CD4-positive, alpha-beta T cell treated with Interleukin-17A for 4 hours (primary cell): ENCODE measurements at regions not wholly inside any gene's neighbourhood (a gene's known extent, or its start where the extent isn't known, plus 50 kb on each side); places are given as distances from the start of the nearest gene placed in this dataset.

Experiments used
- DNase-seq: peaks from one replicate; pipeline ENCODE4 v3.0.0-alpha.2; 2020; ENCODE audit warnings: mixed read lengths

DNA sequence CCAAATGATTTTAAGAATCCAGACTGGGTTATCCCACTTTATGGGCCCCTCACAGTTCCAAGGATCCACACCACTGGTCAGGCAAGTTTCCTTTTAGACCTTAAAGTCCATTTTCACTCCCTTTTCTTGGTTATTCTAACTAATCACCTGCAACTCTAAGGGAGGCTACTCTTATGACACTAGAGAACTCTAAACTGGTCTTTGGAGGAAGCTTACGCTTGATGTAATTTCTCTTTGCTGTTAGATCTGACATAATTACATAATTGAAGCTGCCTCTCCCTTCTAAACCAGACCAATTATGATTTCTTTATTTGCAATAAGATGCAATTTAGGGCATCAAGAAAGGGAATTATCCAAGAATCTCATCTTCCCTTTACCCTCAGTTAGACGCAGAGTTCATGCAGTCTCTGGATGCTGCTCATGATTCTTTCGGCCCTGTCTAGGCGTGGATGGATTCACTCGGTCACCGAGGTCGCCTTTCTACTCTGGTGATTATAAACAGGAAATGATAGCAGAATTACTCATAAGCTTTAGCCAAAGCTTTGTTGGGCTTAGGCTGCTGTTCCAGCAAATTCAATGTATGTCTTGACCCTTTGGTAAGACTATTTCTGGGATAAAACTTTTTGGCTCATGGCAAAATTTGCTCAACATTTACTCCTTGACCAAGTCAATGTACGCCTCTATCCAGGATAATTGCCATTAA is 130.9 kb upstream of the PRNP start:
- DNase-seq = no peak

DNA sequence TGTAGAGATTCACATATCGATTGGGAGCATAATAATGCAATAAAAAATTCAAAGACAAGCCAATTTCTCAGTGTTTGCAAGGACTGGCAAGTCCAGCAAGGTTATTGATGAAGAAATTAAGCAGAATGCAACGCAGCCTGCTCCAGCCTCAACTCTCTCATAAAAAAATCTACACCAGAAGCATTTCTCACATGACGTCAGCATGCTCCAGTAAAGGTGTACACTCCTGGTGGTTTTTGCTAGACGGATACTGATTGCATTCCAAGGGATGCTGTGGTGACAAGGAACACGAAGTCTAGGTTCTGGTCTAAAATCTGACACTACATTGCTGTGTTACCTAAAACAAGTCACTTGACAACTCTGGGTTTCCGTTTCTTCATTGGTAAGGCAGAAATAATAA is 131.9 kb upstream of the PRNP start:
- no peak for DNase-seq

DNA sequence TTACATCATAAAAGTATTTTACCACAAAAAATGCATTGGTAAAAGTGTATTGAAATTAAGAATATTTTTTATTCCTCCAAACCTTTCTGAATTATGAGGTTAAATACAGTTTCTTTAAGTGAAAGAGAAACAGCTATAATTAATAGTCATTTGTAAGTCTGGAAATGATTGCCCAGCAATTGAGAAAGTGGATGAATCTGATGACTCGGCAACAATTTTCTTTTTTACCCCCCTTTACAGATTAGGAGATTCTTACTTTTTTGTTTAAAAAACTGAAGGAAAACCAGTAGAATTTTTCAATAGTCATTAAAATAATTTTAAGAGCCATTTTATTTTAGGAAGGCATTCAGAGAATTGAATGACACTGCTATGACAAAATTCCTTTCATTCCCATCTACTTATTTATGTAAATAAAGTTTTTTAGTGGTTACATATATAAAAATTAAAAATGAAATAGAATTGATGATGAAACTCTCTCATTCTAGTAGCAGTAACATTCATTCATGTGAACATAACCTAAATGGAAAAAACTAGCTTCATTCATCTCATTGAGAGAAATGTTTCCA is 134.1 kb upstream of the PRNP start:
- DNase-seq = no peak

DNA sequence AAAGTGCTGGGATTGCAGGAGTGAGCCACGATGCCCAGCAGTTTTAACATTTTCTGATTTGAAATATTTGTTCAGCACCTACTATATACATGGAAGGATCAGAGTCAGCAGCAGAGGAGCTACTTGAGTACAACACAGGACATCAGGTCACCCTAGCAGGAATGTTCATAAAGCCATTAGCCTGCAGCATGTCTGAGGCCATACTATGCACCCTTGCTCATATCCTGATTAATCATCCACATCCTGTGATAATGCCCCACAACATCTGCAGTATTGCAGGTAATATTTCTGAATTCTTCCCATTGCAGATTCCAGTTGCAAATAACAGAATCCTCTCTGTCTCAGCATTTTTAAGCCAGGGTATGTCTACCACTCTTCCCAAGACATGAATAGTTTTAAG is 135.5 kb upstream of the PRNP start:
- DNase-seq = no peak

DNA sequence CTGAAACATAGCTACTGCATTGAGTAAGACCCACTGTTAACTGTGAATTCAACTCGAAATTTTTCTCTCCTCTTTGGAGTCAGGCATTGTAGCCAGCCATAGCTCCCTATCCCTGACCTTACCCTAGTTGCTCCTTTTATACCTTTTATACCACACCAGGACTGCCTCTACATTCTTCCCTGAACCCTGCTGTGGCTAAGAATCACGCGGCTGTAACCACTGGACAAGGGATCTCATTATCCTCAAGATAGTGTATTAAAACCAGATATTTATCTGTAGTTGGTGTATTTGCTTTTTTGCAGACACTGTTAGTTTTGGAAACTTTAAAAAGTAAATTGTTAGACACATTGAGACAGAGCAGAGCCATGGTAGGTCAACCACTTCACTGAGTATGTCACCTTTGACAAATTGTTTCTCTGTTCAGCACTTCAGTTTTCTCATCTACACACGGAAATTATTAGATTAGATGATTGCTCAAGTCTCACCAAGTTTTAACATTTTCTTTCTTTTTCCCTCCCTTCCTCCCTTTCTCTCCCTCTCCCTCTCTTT is 136.5 kb upstream of the PRNP start:
- no peak for DNase-seq

DNA sequence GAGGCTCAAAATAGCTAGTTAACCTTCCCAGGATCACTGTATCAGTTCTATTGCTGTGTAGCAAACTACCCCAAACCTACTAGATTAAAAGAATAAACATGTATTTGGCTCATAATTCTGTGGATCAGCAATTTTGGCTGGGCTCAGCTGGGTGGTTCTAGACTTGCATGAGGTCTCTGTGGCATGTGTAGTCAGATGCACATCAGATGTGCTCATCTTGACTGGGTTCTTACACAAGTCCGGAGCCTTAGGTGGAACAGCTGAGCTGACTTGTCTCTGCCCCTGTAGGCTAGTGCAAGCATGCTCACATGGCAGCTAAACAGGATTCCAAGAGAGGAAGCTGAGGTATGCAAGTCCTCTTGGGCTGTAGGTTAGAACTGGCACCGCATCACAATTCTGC is 137.7 kb upstream of the PRNP start:
- no peak for DNase-seq

DNA sequence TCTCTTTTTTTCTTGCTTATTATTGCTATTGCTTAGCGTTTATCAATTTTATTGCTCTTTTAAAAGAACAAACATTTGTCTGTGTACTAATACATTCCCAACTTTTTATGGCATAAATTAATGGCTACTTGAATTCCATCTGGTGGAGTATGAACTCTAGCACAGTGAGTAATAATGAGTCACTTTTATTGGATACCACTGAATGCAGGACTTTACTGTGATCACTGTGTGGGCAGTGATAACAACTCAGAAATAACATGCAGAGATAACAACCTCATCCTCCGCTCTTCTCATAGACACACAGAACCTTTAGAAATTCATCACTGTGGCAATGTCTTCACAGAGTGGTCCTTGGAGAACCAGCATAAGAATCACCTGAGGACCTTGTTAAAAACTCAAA is 139.5 kb upstream of the PRNP start:
- no peak for DNase-seq

DNA sequence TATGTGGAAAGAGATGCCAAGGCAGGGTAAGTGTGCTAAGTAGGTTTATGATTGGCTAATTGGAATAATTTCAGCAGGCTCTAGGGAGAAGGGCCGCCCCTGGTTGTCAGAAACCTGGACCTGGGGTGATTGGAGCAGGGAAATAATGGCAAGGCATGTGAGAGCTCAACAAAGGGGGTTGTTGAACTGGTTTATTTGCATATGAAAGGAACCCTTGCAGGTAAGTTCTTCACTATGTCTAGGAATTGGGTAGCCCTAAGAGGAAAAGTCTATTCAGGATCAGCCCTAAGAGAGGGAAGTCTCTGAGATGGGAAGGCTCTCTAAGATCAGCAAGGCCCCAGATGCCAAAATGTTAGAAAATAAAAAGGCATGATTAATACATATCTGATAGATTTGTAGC is 139.9 kb upstream of the PRNP start:
- no peak for DNase-seq

DNA sequence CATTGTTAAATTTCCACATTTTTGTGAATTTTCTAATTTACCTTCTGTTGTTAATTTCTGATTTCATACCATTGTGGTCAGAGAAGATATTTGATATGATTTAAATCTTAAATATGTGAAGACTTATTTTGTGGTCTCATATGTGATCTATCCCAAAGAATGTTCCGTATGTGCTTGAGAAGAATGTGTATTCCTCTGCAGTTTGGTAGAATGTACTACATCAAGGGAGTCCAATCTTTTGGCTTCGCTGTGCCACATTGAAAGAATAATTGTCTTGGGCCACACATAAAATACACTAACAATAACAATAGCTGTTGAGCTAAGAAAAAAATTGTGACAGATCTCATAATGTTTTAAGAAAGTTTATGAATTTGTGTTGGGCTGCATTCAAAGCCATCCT is 140.7 kb upstream of the PRNP start:
- no peak for DNase-seq

DNA sequence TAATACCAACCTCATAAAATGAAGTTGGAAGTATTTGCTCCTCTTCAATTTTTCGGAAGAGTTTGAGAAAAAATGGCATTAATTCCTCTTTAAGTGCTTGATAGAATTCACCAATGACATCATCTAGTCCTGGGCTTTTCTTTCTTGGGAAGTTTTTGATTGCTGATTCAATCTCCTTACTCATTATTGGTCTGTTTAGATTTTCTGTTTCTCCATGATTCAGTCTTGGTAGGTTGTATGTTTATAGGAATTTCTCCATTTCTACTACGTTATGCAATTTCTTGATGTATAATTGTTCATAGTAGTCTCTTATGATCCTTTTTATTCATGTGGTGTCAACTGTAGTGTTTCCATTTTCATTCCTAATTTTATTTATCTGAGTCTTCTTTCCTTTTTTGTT is 141.5 kb upstream of the PRNP start:
- no peak for DNase-seq

DNA sequence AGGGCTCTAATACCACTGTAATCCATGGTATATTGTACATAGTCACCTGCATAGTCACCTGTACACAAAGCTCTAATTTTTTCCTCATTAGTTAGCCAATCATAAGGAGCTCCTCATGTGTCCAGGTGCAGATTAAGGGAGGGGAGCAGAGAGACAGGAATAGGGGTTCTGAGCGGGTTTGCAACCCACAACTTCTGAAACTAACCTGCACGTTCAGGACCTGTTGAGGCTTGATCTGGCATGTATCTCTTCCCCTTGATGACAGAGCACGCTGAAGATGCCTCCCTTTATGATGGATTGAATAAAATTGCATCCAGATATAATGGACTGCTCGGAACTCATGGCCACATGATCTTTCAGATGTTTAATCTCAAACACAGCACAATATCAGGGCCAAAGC is 144.0 kb upstream of the PRNP start:
- no peak for DNase-seq

DNA sequence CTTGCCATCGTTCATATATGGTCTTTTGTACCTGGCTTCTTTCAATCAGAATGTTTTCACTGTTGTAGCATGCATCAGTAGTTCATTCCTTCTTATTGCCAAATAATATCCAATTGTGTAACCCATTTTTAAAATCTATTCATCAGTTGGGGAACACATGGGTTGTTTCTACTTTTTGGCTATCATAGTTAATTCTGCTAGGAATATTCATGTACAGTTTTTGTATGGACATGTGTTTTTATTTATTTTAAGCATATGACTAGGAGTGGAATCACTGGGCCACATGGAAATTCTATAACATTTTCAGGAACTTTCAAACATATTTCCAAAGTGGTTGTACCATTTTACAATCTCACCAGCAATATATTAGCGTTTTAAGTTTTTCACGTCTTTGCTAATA is 151.9 kb upstream of the PRNP start:
- DNase-seq = no peak

DNA sequence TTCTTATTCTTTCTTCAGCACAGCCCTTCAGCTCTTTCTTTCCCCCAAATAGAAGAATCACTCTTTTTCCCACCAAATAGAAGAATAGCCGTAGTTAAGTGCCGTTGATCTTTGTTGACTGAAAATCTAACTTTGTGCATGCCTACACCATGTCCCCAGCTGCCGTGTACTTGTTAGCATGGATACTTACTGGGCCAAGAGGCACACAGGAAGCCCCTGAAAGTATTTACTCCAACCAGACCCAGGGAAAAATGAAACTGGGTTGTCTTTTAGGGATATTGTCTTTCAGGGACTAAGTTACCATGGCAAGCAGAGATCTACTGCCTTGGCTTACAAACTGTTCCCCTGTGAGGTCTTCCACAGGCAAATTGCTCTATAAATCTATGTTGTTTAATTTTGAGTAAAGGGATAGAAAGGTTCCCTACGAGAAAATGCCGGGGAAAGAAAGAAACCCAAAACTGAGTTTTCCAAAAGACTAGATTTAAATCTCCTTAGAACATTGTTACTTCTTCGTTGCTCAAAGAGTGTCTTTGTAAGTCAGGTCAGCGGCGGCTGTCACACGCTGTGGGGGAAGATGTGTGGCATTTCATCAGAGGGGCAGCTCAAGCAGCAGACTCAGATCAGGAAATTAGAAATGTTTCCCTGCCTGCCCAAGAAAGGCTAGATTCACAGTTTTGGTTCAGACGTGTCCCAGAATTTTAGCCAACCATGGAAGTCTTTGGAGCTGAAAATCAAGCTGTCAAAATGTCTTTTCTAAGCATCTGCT is 152.7 kb upstream of the PRNP start:
- DNase-seq = no peak

DNA sequence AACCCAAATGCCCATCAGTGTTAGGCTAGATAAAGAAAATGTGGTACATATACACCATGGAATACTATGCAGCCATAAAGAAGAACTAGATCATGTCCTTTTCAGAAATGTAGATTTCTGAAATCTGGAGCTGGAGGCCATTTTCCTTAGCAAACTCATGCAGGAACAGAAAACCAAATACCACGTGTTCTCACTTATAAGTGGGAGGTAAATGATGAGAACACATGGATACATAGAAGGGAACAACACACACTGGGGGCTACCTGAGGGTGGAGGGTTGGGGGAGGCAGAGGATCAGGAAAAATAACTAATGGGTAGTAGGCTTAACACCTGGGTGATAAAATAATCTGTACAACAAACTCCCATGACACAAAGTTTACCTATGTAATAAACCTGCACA is 153.5 kb upstream of the PRNP start:
- DNase-seq = no peak

DNA sequence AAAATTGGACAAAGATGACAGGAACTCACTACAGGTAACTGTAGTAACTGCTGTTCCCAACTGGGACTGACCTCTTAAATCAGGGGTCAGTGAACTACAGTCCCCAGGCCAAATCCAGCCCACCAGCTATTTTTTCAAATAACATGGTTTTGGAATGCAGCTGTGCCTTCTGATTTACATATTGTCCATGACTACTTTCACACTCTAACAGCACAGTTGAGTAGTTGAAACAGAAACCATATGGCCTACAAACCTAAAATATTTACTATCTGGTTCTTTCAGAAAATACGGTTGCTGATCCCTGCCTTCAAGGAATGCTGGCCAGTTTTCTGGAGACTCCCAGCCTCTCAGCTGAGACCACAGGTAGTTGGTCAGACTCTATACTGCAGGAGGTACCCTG is 161.5 kb upstream of the PRNP start:
- no peak for DNase-seq

DNA sequence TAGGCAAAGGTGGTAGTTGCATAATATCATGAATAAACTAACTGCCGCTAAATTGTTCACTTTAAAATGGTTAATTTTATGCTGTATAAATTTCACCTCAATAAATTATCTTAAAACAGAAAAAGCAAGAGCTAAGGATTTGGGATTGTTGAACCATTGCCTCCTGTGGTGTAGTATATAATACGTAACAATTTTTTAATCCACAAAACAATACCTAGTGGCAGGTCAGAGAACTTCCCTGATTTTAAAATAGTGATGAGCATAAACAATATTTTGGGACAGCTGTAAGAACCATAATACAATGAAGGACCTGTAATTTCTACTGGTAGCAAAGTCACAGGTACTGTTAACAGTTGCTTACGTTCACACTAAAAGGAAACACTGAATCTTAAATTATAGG is 161.9 kb upstream of the PRNP start:
- no peak for DNase-seq

DNA sequence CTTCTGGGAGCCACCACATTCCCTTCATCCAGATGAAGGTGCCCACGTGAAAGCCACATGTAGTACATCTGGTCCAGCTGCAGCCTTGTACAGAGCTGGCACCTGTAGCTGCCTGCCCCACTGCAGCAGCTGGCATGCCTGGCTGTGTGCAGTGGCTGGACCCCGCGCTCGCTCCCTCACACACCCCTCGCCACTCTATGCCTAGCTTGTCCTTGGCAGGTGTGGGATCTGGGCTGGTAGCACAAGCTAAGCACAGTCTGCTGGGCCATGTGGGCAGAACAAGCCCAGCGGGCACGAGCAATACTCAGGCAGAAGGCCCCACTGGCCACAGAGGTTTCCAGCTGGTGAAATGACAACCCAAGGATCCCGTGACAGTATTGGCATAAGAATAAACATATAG is 163.9 kb upstream of the PRNP start:
- DNase-seq = no peak

DNA sequence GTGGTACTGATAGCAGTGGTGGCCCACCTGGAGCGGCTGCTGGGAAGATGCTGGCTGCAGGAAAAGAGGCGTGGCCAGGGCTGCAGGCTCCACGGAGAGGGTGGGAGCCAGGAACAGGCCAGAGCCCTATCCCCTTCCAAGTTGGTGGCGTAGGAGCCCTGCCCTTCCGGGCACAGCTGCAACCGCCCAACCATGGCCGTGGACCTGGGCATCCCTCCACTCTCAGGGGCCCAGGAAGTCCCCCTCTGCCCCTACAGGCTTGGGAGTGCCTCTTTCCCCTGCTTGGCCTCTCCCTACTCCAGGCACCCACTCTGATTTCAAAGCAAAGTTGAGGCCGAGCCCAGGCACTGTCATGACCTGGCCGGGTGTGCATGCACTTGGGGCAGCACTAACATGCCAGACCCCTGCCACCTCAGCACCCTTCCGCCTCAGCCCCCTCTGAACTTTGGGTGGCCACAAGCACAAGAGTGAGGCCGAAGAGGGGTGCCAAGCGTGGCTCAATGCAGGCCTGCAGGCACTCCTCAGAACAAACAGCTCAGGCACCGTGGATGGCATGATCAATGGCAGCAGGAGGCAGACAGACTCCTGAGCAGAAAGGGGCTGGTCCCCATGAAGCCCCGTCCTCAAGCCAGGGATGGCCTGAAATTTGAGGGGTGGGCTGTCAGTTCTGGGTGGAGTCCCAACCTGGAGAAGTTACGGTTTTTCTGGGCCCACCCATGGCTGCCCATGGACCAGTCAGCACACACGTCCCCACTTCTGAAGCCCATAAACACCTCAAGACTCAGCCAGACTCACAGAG is 164.9 kb upstream of the PRNP start:
- no peak for DNase-seq

DNA sequence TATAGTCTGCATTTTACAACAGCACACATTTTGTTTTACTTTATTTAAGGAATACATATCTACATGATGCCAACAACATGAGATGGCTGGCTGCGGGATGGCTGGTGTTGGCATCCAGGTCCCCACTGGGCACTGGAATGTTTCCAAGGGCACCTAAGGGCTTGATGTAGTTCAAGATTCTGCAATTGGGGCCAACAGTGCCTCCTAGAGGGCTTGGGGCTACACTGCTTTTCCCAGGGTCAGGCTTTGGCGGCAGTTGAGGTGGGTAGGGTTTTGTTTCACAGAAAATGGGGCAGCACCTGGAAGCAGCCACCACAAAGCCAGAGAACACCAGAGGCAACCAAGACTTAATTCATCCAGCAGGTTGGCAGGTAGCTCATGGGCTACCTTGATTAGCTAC is 166.7 kb upstream of the PRNP start:
- DNase-seq = no peak

DNA sequence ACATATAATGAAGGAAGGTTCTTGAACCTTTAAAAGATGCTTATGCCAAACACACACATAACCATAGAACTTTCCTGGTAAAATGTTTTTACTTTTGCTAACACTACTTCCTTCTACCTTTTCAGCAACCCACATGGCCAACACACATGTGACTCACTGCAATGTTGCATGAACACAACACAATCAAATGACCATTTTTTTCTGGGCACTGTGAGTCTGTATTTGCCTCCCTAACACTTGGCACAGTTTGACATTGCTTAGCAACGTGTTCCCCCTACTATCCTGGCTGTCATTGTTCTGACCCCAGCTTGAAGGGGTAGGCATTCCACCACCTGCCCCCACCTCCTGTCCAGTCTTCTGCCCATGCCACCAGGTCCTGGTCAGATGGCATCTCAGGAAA is 169.4 kb upstream of the PRNP start:
- no peak for DNase-seq

DNA sequence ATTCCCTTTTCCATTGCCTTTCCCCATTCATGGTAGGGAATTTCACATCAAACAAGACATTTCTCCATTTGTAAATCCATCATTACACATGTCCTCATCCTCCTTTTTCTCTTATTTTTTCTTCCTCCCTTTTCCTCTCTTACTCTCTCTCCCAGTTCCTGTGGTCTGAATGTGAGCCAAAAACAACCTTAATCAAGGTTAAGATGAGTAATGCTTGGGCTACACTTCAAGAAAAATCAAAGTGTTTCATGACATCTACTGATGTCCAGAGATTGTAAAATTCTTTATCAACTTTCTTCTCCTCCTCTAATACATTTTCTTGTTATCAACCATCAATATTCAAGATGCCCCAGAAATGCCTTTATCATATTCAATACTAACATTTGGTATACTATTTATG is 172.5 kb upstream of the PRNP start:
- no peak for DNase-seq

DNA sequence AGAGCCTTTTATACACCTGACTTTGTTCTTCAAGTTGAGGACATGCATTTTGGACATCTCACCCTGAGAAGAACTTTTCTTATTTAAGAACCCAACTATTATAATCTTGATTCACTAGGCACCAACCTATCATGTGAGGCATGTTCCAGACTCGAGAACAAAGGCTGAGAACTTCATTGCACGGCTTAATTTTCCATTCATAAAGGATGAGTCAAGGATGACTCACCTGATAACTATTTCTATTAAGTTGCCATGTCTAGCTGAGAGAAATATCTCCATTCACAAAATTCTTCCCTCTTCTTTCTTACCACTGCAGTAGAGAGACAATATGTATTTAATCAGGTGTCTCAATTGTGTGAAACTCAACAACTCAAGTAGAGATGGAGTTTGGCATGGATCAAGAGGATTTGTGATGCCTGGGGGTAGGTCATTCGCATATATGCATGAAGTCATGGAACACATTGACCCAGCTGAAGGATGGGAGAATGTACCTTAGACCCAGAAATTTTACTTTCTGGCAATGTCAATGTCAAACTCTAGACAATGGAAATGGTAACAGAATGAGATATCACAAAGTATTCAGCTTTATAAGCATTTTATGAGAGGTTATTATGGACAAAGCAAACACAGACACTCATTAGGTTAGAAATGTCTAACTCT is 173.2 kb upstream of the PRNP start:
- DNase-seq = no peak

DNA sequence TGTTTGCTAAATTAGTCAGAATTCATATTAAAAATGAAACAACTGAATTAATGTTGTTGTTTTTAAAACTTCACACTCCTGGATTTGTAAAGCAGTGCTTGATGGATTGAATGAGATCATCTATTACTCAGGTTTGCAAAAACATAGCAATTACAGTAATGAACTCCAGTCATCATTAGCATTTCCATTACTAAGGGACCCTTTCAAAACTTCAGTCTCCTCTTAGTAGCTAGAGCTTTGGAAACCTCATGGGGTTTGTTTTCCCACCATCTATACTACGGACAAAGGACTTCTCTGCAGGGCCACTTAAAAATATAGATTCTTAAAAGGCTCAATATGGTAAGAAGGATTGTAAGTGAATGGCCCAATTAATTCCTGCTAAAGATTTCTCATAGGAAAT is 174.5 kb upstream of the PRNP start:
- DNase-seq = no peak
